K562 (cell line): ENCODE measurements at regions not wholly inside any gene's neighbourhood (a gene's known extent, or its start where the extent isn't known, plus 50 kb on each side); places are given as distances from the start of the nearest gene placed in this dataset.

Source experiments
- ATAC-seq: fragments of 200-7000 bp; cut with Tn5 transposase; 3 replicates; pipeline ENCODE4 v1.9.1; 2020; ENCODE audit warnings: moderate library complexity
- BruUV-seq: library from RNA; stranded (reverse); fragments of 400-500 nt; replicated peaks from 2 replicates; lab custom pipeline; 2021; lab: Mats Ljungman, UMichigan
- CTCF ChIA-PET: fragments of 300-600 bp; formaldehyde crosslinking; extraction: SDS; loops from one replicate; lab custom pipeline; 2021; ENCODE audit warnings: low intra/inter-chr PET ratio; lab: Yijun Ruan, JAX
- POLR2A ChIA-PET: fragments of 300-600, 350-650 bp; sonication (Branson Sonifier 250); formaldehyde crosslinking; extraction: SDS; loops from one replicate; lab custom pipeline; 2021; ENCODE audit warnings: antibody characterized with exemption, inconsistent platforms; lab: Yijun Ruan, JAX
- DNase-seq, 4 experiments: peaks; one replicate each; pipeline versions ENCODE4 v3.0.0 to v3.0.0-alpha.2; 2011 to 2018; ENCODE audit warnings: low spot score in 3 of 4, mixed read lengths in 3 of 4; ENCODE audit errors: extremely low read depth in 1 of 4
- FAIRE-seq: peaks from 2 replicates; lab custom pipeline; 2011; peaks lifted over from hg19 to GRCh38; lab: Jason Lieb, UNC
- H2AFZ ChIP-seq: 2 replicates; pipeline ENCODE4 v1.6.0; 2011; ENCODE audit warnings: low read depth, low read length, control low read depth, inconsistent platforms
- H3K27ac ChIP-seq: fragments of 200-600 bp; 3 replicates; pipeline ENCODE4 v1.8.0; 2011; ENCODE audit warnings: low read depth, mild to moderate bottlenecking, control low read depth, inconsistent platforms, low read length, moderate library complexity, mixed read lengths; ENCODE audit errors: extremely low read depth
- H3K27me3 ChIP-seq, 2 experiments: fragments of 300-600 bp in 1 of 2; 2 replicates in 1 of 2; 3 replicates in 1 of 2; pipeline versions ENCODE4 v1.6.0 to v1.8.0; 2011; ENCODE audit warnings: inconsistent platforms in 2 of 2, low read length in 2 of 2, mild to moderate bottlenecking in 1 of 2, mixed read lengths in 1 of 2, moderate library complexity in 1 of 2; ENCODE audit not compliant: control insufficient read depth in 2 of 2, insufficient read depth in 2 of 2
- H3K36me3 ChIP-seq: fragments of 300-600 bp; 3 replicates; pipeline ENCODE4 v1.8.0; 2011; ENCODE audit warnings: mild to moderate bottlenecking, low read length, inconsistent platforms; ENCODE audit not compliant: control insufficient read depth, insufficient read depth
- H3K4me1 ChIP-seq, 2 experiments: fragments of 200-600 bp in 1 of 2; replicated peaks in 1 of 2; 2 replicates in 1 of 2; 3 replicates in 1 of 2; pipeline versions ENCODE4 v1.5.1 to v1.8.0; 2011; ENCODE audit warnings: inconsistent platforms in 2 of 2, low read length in 2 of 2, mild to moderate bottlenecking in 1 of 2, mixed read lengths in 1 of 2, moderate library complexity in 1 of 2; ENCODE audit not compliant: control insufficient read depth in 2 of 2, insufficient read depth in 2 of 2
- H3K4me2 ChIP-seq: 2 replicates; pipeline ENCODE4 v1.6.1; 2011; ENCODE audit warnings: low read length, control low read depth, inconsistent platforms, mixed read lengths; ENCODE audit not compliant: insufficient read depth
- H3K4me3 ChIP-seq: fragments of 200-600 bp; sonication (generic), shearing (Covaris generic); 2 replicates; pipeline ENCODE4 v1.5.1; 2016; ENCODE audit warnings: control low read depth, inconsistent platforms
- H3K79me2 ChIP-seq: fragments of 200-600 bp; 3 replicates; pipeline ENCODE4 v1.8.0; 2011; ENCODE audit warnings: low read length, inconsistent platforms; ENCODE audit not compliant: control insufficient read depth, insufficient read depth
- H3K9ac ChIP-seq, 2 experiments: 2 replicates each; pipeline versions ENCODE4 v1.6.0 to v1.6.1; 2011; ENCODE audit warnings: low read depth in 2 of 2, low read length in 2 of 2, control low read depth in 1 of 2, inconsistent platforms in 1 of 2, mild to moderate bottlenecking in 1 of 2, mixed read lengths in 1 of 2; ENCODE audit not compliant: insufficient read depth in 1 of 2
- H3K9me1 ChIP-seq: one replicate; pipeline ENCODE4 v1.6.0; 2011; ENCODE audit warnings: inconsistent platforms, mild to moderate bottlenecking, low read length, moderate library complexity; ENCODE audit not compliant: control insufficient read depth, insufficient read depth
- H3K9me3 ChIP-seq: replicated peaks from 2 replicates; pipeline ENCODE4 v1.5.1; 2011; ENCODE audit warnings: low read depth, low read length, inconsistent platforms; ENCODE audit not compliant: control insufficient read depth, insufficient read depth
- H4K20me1 ChIP-seq: replicated peaks from 2 replicates; pipeline ENCODE4 v1.6.1; 2011; ENCODE audit warnings: low read length, inconsistent platforms, mixed read lengths; ENCODE audit not compliant: control insufficient read depth, insufficient read depth
- AFF1 ChIP-seq, 2 experiments: fragments of 450-650 bp; IDR thresholded peaks; 2 replicates each; pipeline ENCODE4 v1.6.1; 2018; ENCODE audit warnings: mild to moderate bottlenecking in 2 of 2, low read depth in 1 of 2; ENCODE audit not compliant: partially characterized antibody in 2 of 2
- ELF2 ChIP-seq: fragments of 250-450 bp; sonication (Bioruptor Pico); IDR thresholded peaks from 2 replicates; pipeline ENCODE4 v1.5.0; 2021; ENCODE audit warnings: mild to moderate bottlenecking
- HDAC1 ChIP-seq, 2 experiments: fragments of 450-650 bp; IDR thresholded peaks; 2 replicates each; pipeline ENCODE4 v1.6.1; 2016 to 2017; ENCODE audit warnings: inconsistent platforms in 1 of 2, mild to moderate bottlenecking in 1 of 2, moderate library complexity in 1 of 2
- LCOR ChIP-seq: sonication (generic); formaldehyde crosslinking; IDR thresholded peaks from 2 replicates; pipeline ENCODE4 v1.8.0; 2022; ENCODE audit warnings: mild to moderate bottlenecking, missing genetic modification reagents
- POLR2G ChIP-seq: fragments of 200-400 bp; formaldehyde crosslinking; IDR thresholded peaks from 2 replicates; pipeline ENCODE4 v1.6.1; 2017; ENCODE audit warnings: low read depth, mild to moderate bottlenecking, antibody characterized with exemption, low read length, moderate library complexity
- ZFP30 ChIP-seq: fragments of 250-450 bp; sonication (Bioruptor Pico); IDR thresholded peaks from 2 replicates; pipeline ENCODE4 v1.8.0; 2022; ENCODE audit warnings: moderate library complexity, mild to moderate bottlenecking, inconsistent platforms, borderline replicate concordance
- ZNF146 ChIP-seq: IDR thresholded peaks from one replicate; pipeline ENCODE4 v1.6.1; 2018; ENCODE audit warnings: missing compliant biosample characterization; ENCODE audit not compliant: unreplicated experiment
- ZNF407 ChIP-seq: fragments of 450-650 bp; IDR thresholded peaks from 2 replicates; pipeline ENCODE4 v1.6.1; 2016; ENCODE audit warnings: low read depth
- WGBS: fragments of 100-300 bp; shearing (Covaris generic); methylation state at CpG from one replicate; pipeline ENCODE4 v1.1.6; 2016; ENCODE audit warnings: low coverage, mixed read lengths; ENCODE audit not compliant: insufficient coverage; ENCODE audit errors: missing lambda C conversion rate; 5-methylcytosine and 5-hydroxymethylcytosine counted together
- in situ Hi-C: fragments of 300-500 bp; cut with MboI; formaldehyde crosslinking; loops from 4 replicates; pipeline ENCODE4 v1.15.0; 2018; ENCODE audit warnings: inconsistent platforms, mixed read lengths
- intact Hi-C: fragments of 100-400 bp; cut with micrococcal nuclease; formaldehyde crosslinking; loops from 2 replicates; pipeline ENCODE4 v1.14.2; 2022

GRCh38 chr13:62829486-62829885 is 1413.8 kb upstream of the PCDH20 start:
- Histone ChIP-seq H3K9me1 (no peaks in the 10 kb centered on the region), H2AFZ (no peak overlapping the region), H3K27me3 (no peaks in the 10 kb centered on the region), H3K27ac (no peak overlapping the region), H3K36me3 (no peaks in the 10 kb centered on the region), H3K4me2 (no peak overlapping the region), H3K9me3 (no peaks in the 10 kb centered on the region), H3K4me3 (no peak overlapping the region), H3K9ac (no peak overlapping the region), H3K4me1 (no peaks in the 10 kb centered on the region), H3K79me2 (no peaks in the 10 kb centered on the region), H4K20me1 (no peaks in the 10 kb centered on the region)
- 0% methylated on average over 2 of the region's 2 CpGs for WGBS
- ChIA-PET CTCF (interaction anchor here (0.7 kb wide), 1 partner anchor 1971 kb away, joined by 3 read pairs; no protein-coding TSS in a partner anchor), POLR2A (no interaction called here)
- BruUV-seq: no TSS peak
- intact Hi-C loops (no loop called here), in situ Hi-C loops (no loop called here)
- TF ChIP-seq ZFP30 (CRISPR knock-in tag) (no peak), LCOR (no peak), ZNF407 (no peak), ZNF146 (CRISPR knock-in tag) (no peak), POLR2G (no peak), ELF2 (no peak), AFF1 (IDR thresholded peaks at IDR 0.05; ENCODE audit: low read depth in 1 of 2, partially characterized antibody in 2 of 2) (no peak), HDAC1 (IDR thresholded peaks at IDR 0.05) (no peak)
- DNase-seq: no peak
- no peak for ATAC-seq
- no peak for FAIRE-seq
